SU-DHL-6 (cell line): ENCODE measurements at regions not wholly inside any gene's neighbourhood (a gene's known extent, or its start where the extent isn't known, plus 50 kb on each side); places are given as distances from the start of the nearest gene placed in this dataset.

ENCODE experiments used
- H2AFZ ChIP-seq: fragments of 200-600 bp; sonication (generic); 2 replicates; pipeline ENCODE4 v1.6.1; 2014; ENCODE audit warnings: low read depth, mild to moderate bottlenecking, moderate library complexity, mixed read lengths, antibody characterized with exemption, low read length; ENCODE audit not compliant: severe bottlenecking
- H3F3A ChIP-seq: fragments of 200-600 bp; shearing (Covaris generic); 2 replicates; pipeline ENCODE4 v1.6.0; 2016; ENCODE audit warnings: antibody characterized with exemption, mild to moderate bottlenecking; ENCODE audit not compliant: insufficient read depth
- H3K27ac ChIP-seq: fragments of 200-600 bp; sonication (generic); 2 replicates; pipeline ENCODE4 v1.5.1; 2016; ENCODE audit warnings: low read depth, mild to moderate bottlenecking, low read length, moderate library complexity, mixed read lengths
- H3K27me3 ChIP-seq: fragments of 200-600 bp; sonication (generic), shearing (Covaris generic); 2 replicates; pipeline ENCODE4 v1.6.0; 2014; ENCODE audit warnings: mild to moderate bottlenecking, low read length
- H3K36me3 ChIP-seq: fragments of 200-600 bp; sonication (generic); 2 replicates; pipeline ENCODE4 v1.6.1; 2014; ENCODE audit warnings: mild to moderate bottlenecking, low read length, mixed read lengths
- H3K4me2 ChIP-seq: fragments of 300-600, 200-600 bp; shearing (Covaris generic), sonication (generic); 2 replicates; pipeline ENCODE4 v1.6.0; 2014; ENCODE audit warnings: low read length, low read depth, mild to moderate bottlenecking; ENCODE audit not compliant: poor library complexity, severe bottlenecking
- H3K4me3 ChIP-seq: fragments of 200-600 bp; sonication (generic); 2 replicates; pipeline ENCODE4 v1.5.1; 2014; ENCODE audit warnings: antibody characterized with exemption, low read length, mild to moderate bottlenecking, mixed read lengths; ENCODE audit not compliant: insufficient read depth, poor library complexity, severe bottlenecking
- H3K79me2 ChIP-seq: fragments of 200-600 bp; sonication (generic); 2 replicates; pipeline ENCODE4 v1.6.1; 2014; ENCODE audit warnings: mild to moderate bottlenecking, low read length, moderate library complexity; ENCODE audit not compliant: insufficient read depth
- H3K9ac ChIP-seq: fragments of 200-600 bp; sonication (generic); 2 replicates; pipeline ENCODE4 v1.7.0; 2014; ENCODE audit warnings: mild to moderate bottlenecking, low read length
- H3K9me2 ChIP-seq: fragments of 200-600 bp; sonication (generic); replicated peaks from 2 replicates; pipeline ENCODE4 v1.6.1; 2014; ENCODE audit warnings: low read length; ENCODE audit not compliant: insufficient read depth
- H3K9me3 ChIP-seq: fragments of 200-600 bp; sonication (generic); 2 replicates; pipeline ENCODE4 v1.6.1; 2014; ENCODE audit warnings: low read length, mixed read lengths; ENCODE audit not compliant: insufficient read depth
- H4K20me1 ChIP-seq: fragments of 200-600 bp; sonication (generic); 2 replicates; pipeline ENCODE4 v1.6.1; 2014; ENCODE audit warnings: low read depth, mild to moderate bottlenecking, antibody characterized with exemption, low read length, moderate library complexity, mixed read lengths
- EZH2phosphoT487 ChIP-seq: fragments of 200-600 bp; sonication (generic), shearing (Covaris generic); conservative IDR thresholded peaks from 2 replicates; pipeline ENCODE4 v1.6.1; 2018; ENCODE audit warnings: mild to moderate bottlenecking, antibody characterized with exemption, low read length, moderate library complexity, mixed read lengths
- TF ChIP-seq, protein P1 (sequence below): fragments of 200-600 bp; sonication (generic); IDR thresholded peaks from one replicate; pipeline ENCODE4 v1.5.1; 2017; ENCODE audit warnings: antibody characterized with exemption, mild to moderate bottlenecking, low read length, moderate library complexity; ENCODE audit not compliant: insufficient read depth, poor library complexity, severe bottlenecking

DNA sequence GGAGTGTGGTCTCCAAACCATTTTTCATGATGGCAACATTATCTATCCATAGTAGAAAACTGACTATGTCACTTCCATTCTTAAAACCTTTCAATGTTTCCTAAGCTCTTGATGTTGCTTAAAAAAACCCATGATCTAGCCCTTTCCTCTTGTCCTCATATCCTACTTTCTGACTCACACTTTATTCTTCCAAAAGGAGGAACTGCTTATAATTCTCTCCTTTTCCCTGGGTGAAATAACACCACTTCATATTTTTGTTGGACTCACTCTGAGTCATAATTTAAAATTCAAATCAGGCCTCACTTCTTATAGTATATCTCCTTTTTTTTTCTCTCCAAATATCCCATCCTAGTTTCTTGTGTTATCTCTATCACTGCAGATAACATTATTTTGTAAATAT lies 513.9 kb downstream of the MAN2A1 start:
- Histone ChIP-seq H3K27me3 (no peaks in the 10 kb centered on the region), H4K20me1 (no peaks in the 10 kb centered on the region), H3K79me2 (no peaks in the 10 kb centered on the region), H3K36me3 (no peaks in the 10 kb centered on the region), H3K27ac (no peak overlapping the region), H3K9me2 (no peaks in the 10 kb centered on the region), H3K9ac (no peak overlapping the region), H3K9me3 (no peaks in the 10 kb centered on the region), H2AFZ (no peak overlapping the region), H3K4me2 (no peak overlapping the region), H3K4me3 (no peak overlapping the region), H3F3A (no peaks in the 10 kb centered on the region)
- TF ChIP-seq, protein P1, sequence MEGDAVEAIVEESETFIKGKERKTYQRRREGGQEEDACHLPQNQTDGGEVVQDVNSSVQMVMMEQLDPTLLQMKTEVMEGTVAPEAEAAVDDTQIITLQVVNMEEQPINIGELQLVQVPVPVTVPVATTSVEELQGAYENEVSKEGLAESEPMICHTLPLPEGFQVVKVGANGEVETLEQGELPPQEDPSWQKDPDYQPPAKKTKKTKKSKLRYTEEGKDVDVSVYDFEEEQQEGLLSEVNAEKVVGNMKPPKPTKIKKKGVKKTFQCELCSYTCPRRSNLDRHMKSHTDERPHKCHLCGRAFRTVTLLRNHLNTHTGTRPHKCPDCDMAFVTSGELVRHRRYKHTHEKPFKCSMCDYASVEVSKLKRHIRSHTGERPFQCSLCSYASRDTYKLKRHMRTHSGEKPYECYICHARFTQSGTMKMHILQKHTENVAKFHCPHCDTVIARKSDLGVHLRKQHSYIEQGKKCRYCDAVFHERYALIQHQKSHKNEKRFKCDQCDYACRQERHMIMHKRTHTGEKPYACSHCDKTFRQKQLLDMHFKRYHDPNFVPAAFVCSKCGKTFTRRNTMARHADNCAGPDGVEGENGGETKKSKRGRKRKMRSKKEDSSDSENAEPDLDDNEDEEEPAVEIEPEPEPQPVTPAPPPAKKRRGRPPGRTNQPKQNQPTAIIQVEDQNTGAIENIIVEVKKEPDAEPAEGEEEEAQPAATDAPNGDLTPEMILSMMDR = no peak
- TF ChIP-seq EZH2phosphoT487 = no peak

GRCh38 chr5:110209401-110209800 lies 517.1 kb downstream of the TMEM232 start:
- Histone ChIP-seq H4K20me1 (no peaks in the 10 kb centered on the region), H3K9me3 (no peaks in the 10 kb centered on the region), H3K27me3 (no peaks in the 10 kb centered on the region), H3K27ac (no peak overlapping the region), H3K36me3 (no peaks in the 10 kb centered on the region), H3K4me2 (no peak overlapping the region), H3K9me2 (no peaks in the 10 kb centered on the region), H3F3A (no peaks in the 10 kb centered on the region), H3K9ac (no peak overlapping the region), H3K79me2 (no peaks in the 10 kb centered on the region), H2AFZ (no peak overlapping the region), H3K4me3 (no peak overlapping the region)
- TF ChIP-seq EZH2phosphoT487 = no peak
- TF ChIP-seq, protein P1 = no peak

- Histone ChIP-seq H3K4me3 (no peak overlapping the region), H3K79me2 (no peaks in the 10 kb centered on the region), H3K9me2 (no peaks in the 10 kb centered on the region), H2AFZ (no peak overlapping the region), H3K9me3 (no peaks in the 10 kb centered on the region), H3K27me3 (no peaks in the 10 kb centered on the region), H3K4me2 (no peak overlapping the region), H3K27ac (no peak overlapping the region), H3K9ac (no peak overlapping the region), H3F3A (no peaks in the 10 kb centered on the region), H4K20me1 (no peaks in the 10 kb centered on the region), H3K36me3 (no peaks in the 10 kb centered on the region)
- TF ChIP-seq EZH2phosphoT487 = no peak
- TF ChIP-seq, protein P1 = no peak
Measured at GRCh38 chr5:110218981-110219380, 507.5 kb downstream of the TMEM232 start.

GRCh38 chr5:110219769-110220168 lies 506.7 kb downstream of the TMEM232 start:
- no peak overlapping the region for H3K4me3 ChIP-seq
- H3K9me2 ChIP-seq = no peaks in the 10 kb centered on the region
- H3K9me3 ChIP-seq = no peaks in the 10 kb centered on the region
- H3K9ac ChIP-seq = no peak overlapping the region
- TF ChIP-seq, protein P1 = no peak
- TF ChIP-seq EZH2phosphoT487 = no peak
- no peaks in the 10 kb centered on the region for H4K20me1 ChIP-seq
- H3K27ac ChIP-seq = no peak overlapping the region
- no peak overlapping the region for H3K4me2 ChIP-seq
- no peak overlapping the region for H2AFZ ChIP-seq
- H3K79me2 ChIP-seq = no peaks in the 10 kb centered on the region
- H3K36me3 ChIP-seq = no peaks in the 10 kb centered on the region
- no peaks in the 10 kb centered on the region for H3F3A ChIP-seq
- no peaks in the 10 kb centered on the region for H3K27me3 ChIP-seq
